ENCODE measurements at regions not wholly inside any gene's neighbourhood (a gene's known extent, or its start where the extent isn't known, plus 50 kb on each side); places are given as distances from the start of the nearest gene placed in this dataset.

DNA sequence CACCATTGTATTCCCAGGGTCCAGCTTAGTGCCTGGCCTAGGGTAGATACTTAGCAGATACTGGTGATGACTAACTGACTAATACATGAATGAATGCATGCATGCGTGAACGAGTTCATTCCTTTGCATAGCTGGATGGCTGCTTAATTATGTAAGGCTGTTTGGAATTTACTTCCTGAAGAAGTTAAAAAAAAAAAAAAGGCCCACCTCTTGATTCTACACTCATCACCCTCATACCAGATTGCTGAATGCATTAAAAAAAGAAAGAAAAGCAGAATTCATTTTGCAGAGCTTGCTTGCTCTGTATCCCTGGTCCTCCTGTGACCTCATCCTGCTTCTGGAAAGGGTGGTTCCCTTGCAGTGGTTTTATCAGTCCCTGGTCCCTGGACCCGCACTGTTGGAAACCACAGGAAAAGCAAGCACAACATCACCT lies 277.6 kb upstream of the CFAP20DC start:
- ChIA-PET POLR2A (no interaction called here), CTCF (interaction anchor here (0.6 kb wide), 1 partner anchor 7 kb away, joined by 3 read pairs; no protein-coding TSS in a partner anchor)
- no peak for DNase-seq (ENCODE audit: low read depth, low spot score)
- TF ChIP-seq, protein P1, sequence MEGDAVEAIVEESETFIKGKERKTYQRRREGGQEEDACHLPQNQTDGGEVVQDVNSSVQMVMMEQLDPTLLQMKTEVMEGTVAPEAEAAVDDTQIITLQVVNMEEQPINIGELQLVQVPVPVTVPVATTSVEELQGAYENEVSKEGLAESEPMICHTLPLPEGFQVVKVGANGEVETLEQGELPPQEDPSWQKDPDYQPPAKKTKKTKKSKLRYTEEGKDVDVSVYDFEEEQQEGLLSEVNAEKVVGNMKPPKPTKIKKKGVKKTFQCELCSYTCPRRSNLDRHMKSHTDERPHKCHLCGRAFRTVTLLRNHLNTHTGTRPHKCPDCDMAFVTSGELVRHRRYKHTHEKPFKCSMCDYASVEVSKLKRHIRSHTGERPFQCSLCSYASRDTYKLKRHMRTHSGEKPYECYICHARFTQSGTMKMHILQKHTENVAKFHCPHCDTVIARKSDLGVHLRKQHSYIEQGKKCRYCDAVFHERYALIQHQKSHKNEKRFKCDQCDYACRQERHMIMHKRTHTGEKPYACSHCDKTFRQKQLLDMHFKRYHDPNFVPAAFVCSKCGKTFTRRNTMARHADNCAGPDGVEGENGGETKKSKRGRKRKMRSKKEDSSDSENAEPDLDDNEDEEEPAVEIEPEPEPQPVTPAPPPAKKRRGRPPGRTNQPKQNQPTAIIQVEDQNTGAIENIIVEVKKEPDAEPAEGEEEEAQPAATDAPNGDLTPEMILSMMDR (IDR thresholded peaks at IDR 0.05; ENCODE audit: low read depth, low read length) = no peak
- Histone ChIP-seq H3K27ac (ENCODE audit: low read depth, low read length) (no peak overlapping the region), H3K4me3 (ENCODE audit: low read depth, low read length) (no peak overlapping the region), H3K9me3 (ENCODE audit: control insufficient read depth, insufficient read depth, low read length) (no peaks in the 10 kb centered on the region), H3K27me3 (ENCODE audit: control insufficient read depth, insufficient read depth, low read length) (no peaks in the 10 kb centered on the region)

- no peak overlapping the region for H3K4me3 ChIP-seq (ENCODE audit: low read depth, low read length)
- ChIA-PET CTCF (no interaction called here), POLR2A (no interaction called here)
- TF ChIP-seq, protein P1 (IDR thresholded peaks at IDR 0.05; ENCODE audit: low read depth, low read length) = peak; percentile 26; the same call in 1 of the 2 replicates
- no peaks in the 10 kb centered on the region for H3K9me3 ChIP-seq (ENCODE audit: control insufficient read depth, insufficient read depth, low read length)
- no peak for DNase-seq (ENCODE audit: low read depth, low spot score)
- H3K27me3 ChIP-seq (ENCODE audit: control insufficient read depth, insufficient read depth, low read length) = no peaks in the 10 kb centered on the region
- no peak overlapping the region for H3K27ac ChIP-seq (ENCODE audit: low read depth, low read length)
Observed at GRCh38 chr3:59326246-59327024, 276.6 kb upstream of the CFAP20DC start.

- Histone ChIP-seq H3K27ac (ENCODE audit: low read depth, low read length) (no peak overlapping the region), H3K9me3 (ENCODE audit: control insufficient read depth, insufficient read depth, low read length) (no peaks in the 10 kb centered on the region), H3K27me3 (ENCODE audit: control insufficient read depth, insufficient read depth, low read length) (no peaks in the 10 kb centered on the region), H3K4me3 (ENCODE audit: low read depth, low read length) (no peak overlapping the region)
- CTCF ChIA-PET = no interaction called here
- POLR2A ChIA-PET = no interaction called here
- TF ChIP-seq, protein P1 (IDR thresholded peaks at IDR 0.05; ENCODE audit: low read depth, low read length) = no peak
- DNase-seq (ENCODE audit: low read depth, low spot score) = no peak
Observed at GRCh38 chr3:59321881-59322540, 272.2 kb upstream of the CFAP20DC start.

- H3K27ac ChIP-seq (ENCODE audit: low read depth, low read length) = no peak overlapping the region
- H3K9me3 ChIP-seq (ENCODE audit: control insufficient read depth, insufficient read depth, low read length) = no peaks in the 10 kb centered on the region
- TF ChIP-seq, protein P1 (IDR thresholded peaks at IDR 0.05; ENCODE audit: low read depth, low read length) = no peak
- POLR2A ChIA-PET = no interaction called here
- no peak for DNase-seq (ENCODE audit: low read depth, low spot score)
- no peak overlapping the region for H3K4me3 ChIP-seq (ENCODE audit: low read depth, low read length)
- no peaks in the 10 kb centered on the region for H3K27me3 ChIP-seq (ENCODE audit: control insufficient read depth, insufficient read depth, low read length)
- CTCF ChIA-PET = interaction anchor here (0.6 kb wide), 1 partner anchor 8 kb away, joined by 3 read pairs; no protein-coding TSS in a partner anchor
Observed at GRCh38 chr3:59320080-59320479, 270.3 kb upstream of the CFAP20DC start.

DNA sequence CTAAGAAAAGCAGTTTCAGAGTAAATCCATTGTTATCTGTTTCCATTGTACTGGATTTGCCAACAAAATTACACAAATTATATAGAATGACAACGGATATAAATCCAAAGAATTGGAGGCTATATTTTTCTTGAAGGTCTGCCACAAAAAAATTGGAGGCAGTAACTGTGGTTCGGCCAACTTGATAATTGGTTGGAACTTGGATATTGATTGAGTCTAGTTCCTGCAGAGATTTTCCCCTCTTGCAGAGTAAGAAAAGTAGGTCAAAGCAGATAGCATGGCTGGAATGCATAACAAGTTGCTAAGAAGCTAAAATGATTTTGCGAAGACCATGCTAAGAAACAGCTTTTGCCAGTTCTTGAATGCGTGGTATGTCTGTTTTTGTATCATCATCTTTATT lies 269.6 kb upstream of the CFAP20DC start:
- Histone ChIP-seq H3K4me3 (ENCODE audit: low read depth, low read length) (no peak overlapping the region), H3K27me3 (ENCODE audit: control insufficient read depth, insufficient read depth, low read length) (no peaks in the 10 kb centered on the region), H3K9me3 (ENCODE audit: control insufficient read depth, insufficient read depth, low read length) (no peaks in the 10 kb centered on the region), H3K27ac (ENCODE audit: low read depth, low read length) (no peak overlapping the region)
- POLR2A ChIA-PET = no interaction called here
- CTCF ChIA-PET = no interaction called here
- TF ChIP-seq, protein P1 (IDR thresholded peaks at IDR 0.05; ENCODE audit: low read depth, low read length) = no peak
- no peak for DNase-seq (ENCODE audit: low read depth, low spot score)
